ENCODE measurements at regions not wholly inside any gene's neighbourhood (a gene's known extent, or its start where the extent isn't known, plus 50 kb on each side); places are given as distances from the start of the nearest gene placed in this dataset.

DNA sequence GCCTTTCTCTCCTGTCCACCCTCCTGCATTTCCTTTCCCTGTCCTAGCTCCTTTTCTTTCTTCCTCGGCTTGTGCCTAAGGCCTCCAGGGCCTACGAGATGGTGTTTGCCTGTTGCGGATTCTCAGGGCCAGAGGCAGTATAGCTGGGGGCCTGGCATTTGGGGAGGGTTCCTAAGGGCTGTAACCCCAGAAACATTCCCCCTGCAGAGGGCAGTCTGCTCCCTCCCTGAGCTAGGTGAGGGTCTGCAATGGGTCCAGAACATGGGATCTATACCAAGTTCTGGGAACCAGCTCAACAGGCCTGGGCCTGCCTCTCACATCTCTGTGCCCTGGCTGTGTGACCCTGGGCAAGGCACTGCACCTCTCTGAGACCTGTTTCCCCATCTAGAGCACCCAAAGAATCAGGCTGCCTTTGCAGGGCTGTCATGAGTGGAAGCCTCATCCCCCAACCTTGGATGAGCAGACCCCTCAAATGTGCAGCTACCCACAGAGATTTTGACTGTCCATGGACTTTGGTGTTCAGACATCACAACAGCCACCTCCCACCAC is 97.5 kb downstream of the GLI2 start:
- TF ChIP-seq, protein P1, sequence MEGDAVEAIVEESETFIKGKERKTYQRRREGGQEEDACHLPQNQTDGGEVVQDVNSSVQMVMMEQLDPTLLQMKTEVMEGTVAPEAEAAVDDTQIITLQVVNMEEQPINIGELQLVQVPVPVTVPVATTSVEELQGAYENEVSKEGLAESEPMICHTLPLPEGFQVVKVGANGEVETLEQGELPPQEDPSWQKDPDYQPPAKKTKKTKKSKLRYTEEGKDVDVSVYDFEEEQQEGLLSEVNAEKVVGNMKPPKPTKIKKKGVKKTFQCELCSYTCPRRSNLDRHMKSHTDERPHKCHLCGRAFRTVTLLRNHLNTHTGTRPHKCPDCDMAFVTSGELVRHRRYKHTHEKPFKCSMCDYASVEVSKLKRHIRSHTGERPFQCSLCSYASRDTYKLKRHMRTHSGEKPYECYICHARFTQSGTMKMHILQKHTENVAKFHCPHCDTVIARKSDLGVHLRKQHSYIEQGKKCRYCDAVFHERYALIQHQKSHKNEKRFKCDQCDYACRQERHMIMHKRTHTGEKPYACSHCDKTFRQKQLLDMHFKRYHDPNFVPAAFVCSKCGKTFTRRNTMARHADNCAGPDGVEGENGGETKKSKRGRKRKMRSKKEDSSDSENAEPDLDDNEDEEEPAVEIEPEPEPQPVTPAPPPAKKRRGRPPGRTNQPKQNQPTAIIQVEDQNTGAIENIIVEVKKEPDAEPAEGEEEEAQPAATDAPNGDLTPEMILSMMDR (IDR thresholded peaks at IDR 0.05; ENCODE audit: insufficient read depth, low read depth, low read length), result no peak
- TF ChIP-seq EZH2 (IDR thresholded peaks at IDR 0.05; ENCODE audit: insufficient read depth, low read length), result no peak
